HG02642 (cell line): ENCODE measurements at regions not wholly inside any gene's neighbourhood (a gene's known extent, or its start where the extent isn't known, plus 50 kb on each side); places are given as distances from the start of the nearest gene placed in this dataset.

Experiments
- ATAC-seq: cut with Tn5 transposase; IDR thresholded peaks from one replicate; pipeline ENCODE4 v1.9.1; 2021; ENCODE audit warnings: mild to moderate bottlenecking; ENCODE audit not compliant: unreplicated experiment, poor library complexity

DNA sequence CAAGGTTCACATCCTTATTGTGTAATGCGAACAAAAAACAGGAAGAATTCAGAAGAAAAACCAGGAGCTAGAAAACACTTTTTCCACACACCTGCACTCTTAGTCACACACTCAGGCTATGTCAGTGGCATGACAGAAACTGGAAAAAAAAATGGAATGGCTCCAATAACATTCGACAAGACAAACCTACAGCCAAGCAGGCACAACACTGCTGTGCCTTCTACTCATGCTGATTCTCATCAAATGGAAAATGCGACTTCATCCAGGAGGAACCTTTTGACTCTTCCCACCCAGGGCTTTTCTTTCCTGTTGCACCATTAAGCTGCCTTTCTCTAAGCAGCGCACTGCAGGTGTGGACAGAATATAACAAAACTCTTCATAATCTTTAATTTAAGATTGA lies 163.2 kb upstream of the BTBD3 start:
- ATAC-seq = no peak

DNA sequence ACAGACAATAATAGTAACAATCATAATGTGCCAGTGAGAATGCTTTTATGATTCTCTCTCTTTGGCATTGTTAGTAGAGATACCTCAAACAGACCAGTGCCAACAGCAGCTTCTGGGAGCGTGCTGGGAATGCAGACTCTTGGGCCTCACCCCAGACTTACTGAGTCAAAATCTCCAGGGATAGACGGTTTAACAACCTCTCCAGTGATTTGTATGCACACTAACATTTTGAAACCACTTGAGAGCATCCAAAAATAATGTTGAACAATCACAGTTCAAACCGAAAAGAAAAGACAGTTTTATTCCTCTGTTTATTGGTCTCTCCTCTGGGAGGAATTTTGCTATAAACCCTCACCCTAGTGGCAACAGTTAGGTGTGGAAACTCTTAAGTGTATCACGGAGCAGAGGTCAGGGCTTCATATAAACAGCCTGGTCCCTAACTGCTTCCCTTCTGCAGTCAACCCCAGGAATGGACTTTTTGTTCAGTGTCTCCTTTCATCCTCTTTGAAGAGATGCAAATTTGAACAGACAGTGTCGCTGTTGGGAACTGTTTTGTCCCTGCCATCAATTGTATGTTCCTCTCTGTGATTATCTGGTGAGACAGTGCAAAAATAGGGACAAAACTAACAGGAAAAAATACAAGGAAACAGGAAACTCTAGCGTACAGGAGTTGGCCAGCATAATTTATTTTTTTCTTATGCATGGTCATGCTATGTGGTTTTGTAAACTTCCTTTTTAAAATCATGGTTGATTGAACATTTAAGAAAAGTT lies 162.4 kb upstream of the BTBD3 start:
- ATAC-seq = no peak

DNA sequence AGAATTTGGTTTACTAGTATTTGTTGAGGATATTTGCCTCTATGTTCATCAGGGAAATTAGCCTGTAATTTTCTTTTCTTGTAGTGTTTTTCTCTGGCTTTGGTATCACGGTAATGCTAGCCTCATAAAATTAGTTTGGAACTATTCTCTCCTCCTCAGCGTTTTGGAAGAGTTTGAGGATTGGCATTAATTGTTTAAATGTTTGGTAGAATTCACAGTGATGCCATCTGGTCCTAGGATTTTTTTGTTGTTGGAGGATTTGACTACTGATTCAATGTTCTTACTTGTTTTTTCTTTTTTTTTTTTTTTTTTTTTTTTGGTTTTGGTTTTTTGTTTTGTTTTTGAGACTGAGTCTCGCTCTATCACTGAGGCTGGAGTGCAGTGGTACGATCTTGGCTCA lies 156.2 kb upstream of the BTBD3 start:
- ATAC-seq = no peak

DNA sequence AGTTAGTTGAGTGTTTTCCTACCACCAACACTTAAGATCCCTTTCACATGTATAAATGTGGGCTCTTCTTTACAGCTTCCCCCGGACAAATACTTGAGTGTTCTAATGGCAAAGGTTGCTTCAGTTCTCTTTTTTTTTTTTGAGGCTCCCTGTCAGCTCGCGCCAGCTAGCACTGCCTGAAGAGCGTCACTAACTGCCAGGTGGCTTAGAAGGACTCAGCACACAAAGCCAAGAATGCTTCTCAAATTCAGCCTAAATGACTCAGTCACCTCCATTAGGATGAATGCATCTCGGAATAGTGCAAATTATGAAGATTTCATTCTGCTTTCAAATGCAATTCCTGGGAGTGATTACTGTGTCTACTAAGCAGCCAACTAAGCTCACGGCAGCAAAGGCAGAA lies 150.7 kb upstream of the BTBD3 start:
- no peak for ATAC-seq

DNA sequence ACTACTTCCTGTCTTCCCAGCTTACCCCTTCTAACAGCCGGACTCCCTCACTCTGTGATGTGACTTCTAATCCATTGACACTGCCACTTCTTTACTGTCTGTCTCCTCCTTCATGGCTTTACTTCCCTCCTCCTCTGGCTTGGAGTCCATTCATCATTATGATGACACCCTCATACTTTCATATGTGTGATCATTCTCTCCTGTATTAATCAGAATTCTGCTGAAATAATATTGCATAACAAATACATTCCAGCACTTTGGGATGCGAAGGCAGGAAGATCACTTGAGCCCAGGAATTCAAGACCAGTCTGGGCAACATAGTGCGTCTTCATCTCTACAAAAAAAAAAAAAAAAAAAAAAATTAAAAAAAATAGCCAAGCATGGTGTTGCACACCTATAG lies 147.9 kb upstream of the BTBD3 start:
- no peak for ATAC-seq

DNA sequence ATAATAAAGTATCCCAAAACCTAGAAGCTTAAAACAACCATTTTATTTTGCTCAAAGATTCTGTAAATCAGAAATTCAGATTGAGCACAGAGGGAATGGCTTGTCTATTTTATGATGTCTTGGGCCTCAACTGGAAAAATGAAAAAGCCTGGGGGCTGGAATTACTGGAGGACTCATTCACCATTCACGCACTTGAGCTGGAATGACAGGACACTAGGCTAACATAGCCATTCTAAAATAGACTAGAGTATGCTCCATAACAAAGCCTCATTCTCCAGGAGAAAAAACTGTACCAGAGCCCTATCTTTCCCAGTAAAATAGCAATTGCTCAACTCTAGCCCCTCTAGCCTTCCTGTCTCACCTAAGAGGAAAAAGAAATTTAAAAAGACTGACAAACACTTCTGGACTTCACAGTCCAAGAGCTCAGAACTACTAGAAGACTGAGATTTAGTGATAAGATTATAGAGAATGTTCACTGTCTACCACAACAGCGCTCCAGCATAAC lies 145.4 kb upstream of the BTBD3 start:
- no peak for ATAC-seq

DNA sequence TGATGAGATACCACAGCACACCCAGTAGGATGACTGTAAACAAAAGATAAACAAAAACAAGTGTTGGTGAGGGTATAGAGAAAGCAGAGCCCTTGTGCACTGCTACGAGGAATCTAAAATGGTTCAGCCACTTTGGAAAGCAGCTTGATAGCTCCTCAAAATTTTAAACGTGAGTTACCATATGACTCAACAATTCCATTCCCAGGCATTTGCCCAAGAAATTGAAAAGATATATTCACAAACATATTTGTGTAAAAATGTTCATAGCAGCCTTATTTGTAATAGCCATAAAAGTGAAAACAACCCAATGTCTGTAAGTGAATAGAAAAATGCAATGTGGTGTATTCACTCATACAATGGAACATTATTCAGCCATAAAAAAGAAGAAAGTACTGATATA lies 141.0 kb upstream of the BTBD3 start:
- no peak for ATAC-seq

DNA sequence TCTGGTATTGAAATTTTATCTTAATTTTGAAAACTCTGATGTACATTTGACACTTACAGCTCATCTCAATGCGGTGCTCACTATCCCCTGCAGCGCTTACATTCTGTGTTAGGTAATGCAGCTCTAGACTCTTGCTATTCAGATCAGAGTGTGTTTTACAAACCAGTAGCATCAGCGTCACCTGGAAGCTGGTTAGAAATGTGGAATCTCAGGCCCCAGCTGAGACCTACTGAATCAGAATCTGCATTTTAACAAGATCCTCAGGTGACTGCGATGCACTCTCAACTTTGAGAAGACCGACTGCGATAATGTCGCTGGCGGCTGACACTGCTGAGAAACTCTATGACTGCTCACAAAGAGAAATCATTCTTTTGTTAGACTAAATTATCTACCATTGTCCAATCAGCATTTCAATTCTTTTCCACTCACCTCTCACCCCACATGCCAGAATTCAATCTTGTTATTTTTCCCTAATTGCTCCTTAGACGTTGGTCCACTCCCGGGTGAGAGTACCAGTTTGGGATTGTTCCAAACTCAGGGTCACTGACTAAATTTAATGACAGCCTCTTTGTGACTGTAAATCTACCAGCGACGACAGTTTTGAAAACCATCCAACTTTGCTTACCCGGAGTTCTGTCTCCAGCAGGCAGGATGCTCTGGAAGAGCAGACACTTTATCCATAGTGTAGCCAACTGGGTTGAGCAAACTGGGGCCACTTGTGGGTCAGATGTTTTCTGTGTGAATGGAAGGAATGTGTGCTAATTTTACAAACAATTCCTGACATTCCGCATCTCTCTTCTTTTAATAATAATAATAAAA lies 140.1 kb upstream of the BTBD3 start:
- ATAC-seq = no peak

DNA sequence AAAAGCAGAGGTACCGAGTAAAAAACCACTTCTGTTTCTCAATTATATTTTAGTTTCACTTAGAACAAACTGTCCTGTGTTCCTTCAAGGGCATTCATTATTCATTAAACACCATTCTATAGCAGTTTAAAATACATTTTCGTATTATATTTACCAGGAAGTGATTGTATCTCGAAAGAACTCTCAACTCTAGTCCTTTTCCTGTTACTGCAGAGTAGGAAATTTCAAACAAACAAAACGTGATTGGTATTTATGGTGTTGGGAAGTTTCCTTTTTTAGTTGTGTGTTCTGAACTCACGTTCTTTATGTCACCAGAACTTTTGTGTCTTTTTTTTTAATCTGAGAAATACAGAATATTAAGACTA lies 139.5 kb upstream of the BTBD3 start:
- ATAC-seq = no peak

DNA sequence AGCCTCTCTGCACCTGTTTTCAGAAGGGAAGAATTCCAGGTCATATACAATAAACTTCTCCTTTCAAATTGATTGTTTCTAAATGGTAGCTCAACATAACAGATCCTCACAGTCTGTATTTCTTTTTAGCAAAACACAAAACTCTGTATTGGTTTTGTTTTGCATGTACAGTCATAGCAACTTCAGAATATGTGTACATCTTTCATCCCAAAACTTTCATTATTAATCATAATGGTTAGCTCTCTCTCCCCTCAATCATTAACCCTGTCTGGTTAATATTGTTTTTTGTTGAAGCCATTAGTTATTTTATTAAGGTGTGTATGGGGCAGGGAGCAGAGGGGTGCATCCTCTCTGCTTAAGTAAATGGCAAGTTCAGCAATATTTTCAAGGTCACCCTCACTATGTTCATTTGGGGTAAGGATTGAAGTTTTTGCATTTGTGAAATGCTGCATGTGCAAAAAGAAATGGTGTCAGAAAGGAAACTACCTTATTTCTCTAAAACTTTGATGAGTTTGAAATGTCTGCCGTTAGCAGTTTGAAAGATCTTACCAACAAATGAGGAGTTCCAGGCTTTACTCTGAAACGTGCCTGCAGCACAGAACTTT lies 136.8 kb upstream of the BTBD3 start:
- no peak for ATAC-seq

DNA sequence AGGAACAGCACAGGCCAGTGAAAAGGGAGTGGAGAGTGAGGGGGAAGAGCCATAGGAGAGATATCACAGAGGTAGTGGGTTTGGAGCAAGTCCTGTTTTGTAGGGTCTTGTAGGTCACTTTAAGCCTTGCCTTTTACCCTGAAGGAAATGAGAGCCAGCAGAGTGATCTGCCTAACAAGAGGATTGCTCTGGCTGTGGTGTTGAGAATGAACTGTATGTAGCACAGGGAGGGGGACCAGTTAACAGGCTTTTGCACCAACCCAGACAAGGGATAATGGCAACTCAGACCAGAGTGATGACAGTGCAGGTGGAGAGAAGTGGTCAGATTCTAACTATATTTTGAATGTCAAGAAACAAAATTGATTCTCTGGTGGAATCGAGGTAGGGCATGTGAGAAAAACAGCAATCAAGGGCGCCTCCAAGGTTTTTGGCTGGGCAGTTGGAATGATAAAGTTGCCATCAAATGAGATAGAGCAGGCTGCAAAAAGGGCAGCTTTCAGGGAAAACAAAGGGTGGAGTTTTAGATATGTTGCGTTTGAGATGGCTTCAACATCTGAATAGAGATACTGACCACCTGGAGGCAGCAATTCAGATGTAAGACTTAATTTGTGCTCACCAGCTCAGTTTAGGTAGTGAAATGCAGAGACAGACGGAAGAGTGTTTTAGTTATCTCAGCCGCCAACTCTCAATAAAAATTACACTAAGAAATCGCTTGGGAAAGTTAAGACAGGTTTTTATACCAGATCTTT lies 134.4 kb upstream of the BTBD3 start:
- ATAC-seq = no peak

DNA sequence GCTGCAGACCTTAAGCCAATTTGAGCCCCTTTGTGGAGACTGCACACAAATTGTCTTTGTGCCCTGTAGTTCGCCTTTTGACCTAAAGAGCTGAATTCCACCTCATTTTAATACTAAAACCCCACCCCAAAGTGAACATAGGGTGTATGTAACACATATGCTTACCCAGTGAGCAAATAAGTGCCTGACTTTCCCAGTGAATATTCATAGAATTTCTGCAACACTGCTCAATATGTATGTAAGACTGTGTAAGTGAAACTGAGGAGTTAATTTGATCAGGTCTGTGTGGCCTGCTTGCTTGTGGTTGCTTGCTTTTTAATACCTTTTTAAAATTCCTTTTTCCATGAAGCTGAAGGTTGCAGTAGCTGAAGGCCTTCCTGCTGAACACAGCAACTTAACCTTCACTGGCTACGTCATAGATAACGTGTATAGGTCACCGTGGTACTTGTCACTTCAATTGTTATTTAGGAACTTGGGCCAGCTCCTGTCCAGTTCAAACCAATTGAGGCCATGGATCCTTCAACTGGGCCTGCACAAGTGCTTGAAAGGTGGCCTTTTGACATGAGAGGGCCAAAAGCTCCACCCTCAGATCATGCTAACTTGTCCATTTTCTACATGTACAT lies 131.7 kb upstream of the BTBD3 start:
- ATAC-seq = no peak

DNA sequence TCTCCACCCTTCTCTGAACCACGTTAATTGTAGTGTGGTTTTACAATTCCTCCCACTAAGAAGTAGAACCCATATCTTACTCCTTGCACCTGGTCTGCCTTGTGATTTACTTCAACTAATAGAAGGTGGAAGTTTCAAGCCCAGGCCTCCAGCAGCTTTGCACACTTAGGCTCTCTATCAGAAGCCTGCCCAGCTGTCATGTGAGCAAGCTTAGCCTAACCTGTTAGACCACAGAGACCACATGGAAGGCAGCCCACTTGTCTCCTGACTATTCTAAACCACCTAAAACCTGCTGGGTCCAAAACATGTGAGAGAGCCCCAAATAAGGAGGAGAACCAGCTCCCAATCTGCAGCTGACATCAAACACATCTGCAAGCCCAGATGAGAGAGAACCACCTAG lies 127.6 kb upstream of the BTBD3 start:
- ATAC-seq = no peak

DNA sequence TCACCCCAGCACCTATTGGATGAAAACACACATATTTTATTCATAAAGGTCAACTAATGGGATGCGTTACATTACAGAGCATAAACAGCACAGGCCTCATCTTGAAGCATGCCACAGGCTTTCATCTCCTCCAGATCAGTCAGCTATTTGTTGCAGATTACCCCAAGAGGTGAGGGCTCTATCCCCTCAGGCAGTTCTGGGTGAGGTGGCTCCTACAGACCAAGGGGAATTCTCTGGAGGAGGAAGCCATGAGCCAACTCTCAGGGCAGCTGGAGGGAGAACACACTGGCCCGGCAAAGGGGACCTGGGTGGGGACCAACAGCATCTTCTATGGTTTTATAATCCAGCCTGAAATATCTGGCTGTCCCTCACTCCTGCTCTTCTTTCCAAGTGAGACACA lies 126.4 kb upstream of the BTBD3 start:
- no peak for ATAC-seq

DNA sequence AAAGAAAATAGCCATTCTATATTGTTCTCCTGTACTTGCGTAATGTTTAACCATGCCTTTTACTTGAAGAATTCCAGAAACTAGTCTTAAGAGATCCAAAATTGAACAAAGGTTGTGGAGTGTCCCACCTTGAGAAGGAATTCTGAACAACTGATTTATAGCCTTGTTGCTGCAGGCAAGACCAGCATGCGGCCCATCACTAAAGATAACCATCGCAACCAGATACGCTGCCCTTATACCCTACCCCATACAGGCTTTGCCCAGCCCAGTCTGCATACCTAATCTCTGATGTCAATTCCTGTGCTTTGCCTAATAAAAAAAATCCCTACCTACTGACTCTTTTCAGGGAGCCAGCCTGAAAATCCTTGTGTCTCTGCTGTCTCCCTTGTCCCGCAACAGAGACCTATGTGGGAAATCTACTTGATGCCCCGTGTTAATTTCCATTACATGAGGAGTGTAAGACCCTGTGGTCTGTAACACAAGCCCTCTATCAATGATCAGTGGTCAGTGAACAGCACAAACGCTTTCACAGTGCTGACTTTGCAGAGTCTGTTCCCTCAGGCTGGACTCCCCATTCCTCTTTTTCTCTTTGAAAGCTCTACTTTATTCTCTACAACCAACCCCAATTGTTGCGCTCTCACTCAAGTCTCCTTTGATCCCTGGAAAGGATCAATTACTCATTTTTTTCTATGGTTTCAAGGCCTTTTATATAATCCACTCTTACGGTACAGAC lies 125.7 kb upstream of the BTBD3 start:
- ATAC-seq = no peak

DNA sequence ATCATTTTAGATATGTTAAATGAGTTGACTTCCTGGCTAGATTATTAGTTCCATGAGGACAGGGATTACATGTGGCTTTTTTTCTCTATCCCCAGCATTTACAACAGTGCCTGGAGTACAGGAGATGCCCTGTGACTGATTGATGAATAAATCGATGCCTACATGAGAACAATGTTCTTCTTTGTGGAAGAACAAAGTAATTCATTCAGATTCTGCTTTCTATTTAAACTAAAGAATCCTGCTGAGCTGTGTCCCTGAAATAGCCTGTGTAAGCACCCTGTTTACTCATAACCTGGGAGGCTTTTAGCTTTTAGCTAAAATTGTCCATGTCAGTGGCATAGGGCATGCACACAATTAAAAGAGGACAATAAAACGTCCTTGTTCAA lies 125.1 kb upstream of the BTBD3 start:
- ATAC-seq = no peak

DNA sequence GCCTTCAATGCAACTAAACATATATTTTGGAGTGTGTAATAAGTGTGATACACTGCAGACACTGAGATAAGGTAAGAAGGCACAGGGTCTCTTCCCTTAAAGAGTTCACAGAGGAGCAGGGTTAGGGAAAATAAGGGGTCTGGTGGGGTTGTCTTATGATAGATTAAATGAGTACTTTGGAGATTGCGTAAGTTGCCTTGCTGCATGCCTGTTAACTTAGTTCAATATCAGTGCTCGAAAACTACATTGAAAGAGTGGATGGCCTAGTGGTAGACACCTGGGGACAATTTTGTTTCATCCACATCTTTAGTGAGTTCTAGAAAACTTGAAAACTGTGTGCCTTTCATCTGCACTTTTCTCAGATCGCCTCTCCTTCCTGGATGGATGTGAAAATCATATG lies 123.2 kb upstream of the BTBD3 start:
- ATAC-seq = no peak

DNA sequence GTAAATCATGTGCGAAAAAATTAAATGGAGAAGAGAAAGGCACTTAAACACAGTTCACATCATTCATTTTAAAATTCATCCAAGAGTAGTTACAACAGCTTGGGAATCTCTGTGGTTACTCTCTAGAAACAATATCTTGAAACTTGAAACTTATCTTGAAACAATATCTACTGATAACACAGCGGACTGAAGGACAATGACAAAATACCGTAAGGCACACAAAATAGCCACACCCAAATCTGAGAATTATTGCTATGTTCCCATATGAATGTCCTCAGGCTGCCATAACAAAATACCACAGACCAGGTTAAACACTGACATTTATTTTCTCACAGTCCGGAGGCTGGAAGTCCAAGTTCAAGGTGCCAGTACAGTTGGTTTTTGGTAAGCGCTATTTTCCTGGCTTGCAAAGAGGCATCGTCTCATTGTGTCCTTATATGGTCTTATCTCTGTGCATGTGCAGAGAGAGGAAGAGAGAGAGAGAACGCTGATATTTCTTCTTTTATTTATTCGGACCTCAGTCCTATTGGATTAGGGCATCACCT lies 122.5 kb upstream of the BTBD3 start:
- ATAC-seq = no peak

DNA sequence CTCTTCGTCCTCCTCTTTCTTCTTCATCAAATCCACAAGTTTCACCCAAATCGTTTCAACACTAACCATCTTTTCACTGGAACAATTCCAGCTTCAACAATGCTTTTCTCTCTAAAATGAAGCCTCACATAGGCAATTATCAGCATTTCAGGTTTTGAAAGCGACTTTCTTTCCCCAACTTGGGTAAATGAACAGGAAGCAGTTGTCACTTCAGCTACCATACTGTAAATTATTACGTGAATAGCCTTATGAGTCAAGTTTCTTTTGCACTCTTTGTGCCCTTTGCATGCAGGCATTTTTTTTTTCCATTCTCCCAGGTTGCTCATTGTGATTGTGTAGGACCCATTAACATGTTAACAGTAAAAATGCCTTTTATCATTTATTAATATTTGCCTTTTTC lies 121.7 kb upstream of the BTBD3 start:
- no peak for ATAC-seq
